ENCODE measurements at regions not wholly inside any gene's neighbourhood (a gene's known extent, or its start where the extent isn't known, plus 50 kb on each side); places are given as distances from the start of the nearest gene placed in this dataset.

DNA sequence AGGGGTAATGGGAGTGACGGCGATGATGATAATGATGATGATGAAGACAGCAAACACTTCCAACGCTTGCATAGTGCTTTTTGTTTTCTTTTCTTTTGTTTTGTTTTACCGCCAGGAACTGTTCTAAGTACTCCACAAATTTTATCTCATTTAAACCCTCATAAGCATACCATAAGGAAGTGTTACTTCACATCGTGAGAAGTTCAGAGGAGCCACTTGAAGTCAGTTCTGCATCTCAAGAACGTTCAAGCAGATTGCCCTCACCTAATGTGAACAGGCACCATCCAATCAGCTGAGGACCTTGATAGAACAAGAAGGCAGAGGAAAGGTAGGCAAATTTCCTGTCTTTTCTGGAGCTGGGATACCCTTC lies 104.1 kb downstream of the LSM3 start:
- TF ChIP-seq, protein P1, sequence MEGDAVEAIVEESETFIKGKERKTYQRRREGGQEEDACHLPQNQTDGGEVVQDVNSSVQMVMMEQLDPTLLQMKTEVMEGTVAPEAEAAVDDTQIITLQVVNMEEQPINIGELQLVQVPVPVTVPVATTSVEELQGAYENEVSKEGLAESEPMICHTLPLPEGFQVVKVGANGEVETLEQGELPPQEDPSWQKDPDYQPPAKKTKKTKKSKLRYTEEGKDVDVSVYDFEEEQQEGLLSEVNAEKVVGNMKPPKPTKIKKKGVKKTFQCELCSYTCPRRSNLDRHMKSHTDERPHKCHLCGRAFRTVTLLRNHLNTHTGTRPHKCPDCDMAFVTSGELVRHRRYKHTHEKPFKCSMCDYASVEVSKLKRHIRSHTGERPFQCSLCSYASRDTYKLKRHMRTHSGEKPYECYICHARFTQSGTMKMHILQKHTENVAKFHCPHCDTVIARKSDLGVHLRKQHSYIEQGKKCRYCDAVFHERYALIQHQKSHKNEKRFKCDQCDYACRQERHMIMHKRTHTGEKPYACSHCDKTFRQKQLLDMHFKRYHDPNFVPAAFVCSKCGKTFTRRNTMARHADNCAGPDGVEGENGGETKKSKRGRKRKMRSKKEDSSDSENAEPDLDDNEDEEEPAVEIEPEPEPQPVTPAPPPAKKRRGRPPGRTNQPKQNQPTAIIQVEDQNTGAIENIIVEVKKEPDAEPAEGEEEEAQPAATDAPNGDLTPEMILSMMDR (IDR thresholded peaks at IDR 0.05) = no peak
- no peak for TF ChIP-seq POLR2A (IDR thresholded peaks at IDR 0.05)
